ENCODE measurements at regions not wholly inside any gene's neighbourhood (a gene's known extent, or its start where the extent isn't known, plus 50 kb on each side); places are given as distances from the start of the nearest gene placed in this dataset.
A peak's percentile ranks its signal among the peaks of the same experiment; 100 is the strongest.

DNA sequence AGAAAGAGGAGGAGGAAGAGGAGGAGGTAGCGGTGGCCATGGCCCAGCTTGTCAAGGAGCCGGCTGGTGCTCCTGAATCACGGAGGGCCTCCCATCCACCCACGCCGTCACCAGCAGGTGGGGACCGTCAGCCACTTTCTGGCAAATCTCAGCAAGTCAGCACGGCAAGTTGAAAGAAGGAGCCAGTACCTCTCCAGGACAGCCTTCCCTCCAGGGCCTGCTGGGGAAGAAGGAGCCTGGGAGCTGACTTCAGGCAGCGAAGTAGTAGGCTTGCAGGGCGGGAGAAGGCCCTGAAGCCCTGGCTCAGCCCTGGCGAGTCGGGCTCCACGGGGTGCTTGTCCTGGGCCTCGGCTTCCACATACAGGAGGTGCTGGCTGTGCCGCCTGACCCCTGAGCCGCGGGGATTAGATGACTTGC, 99.2 kb upstream of the TRPM1 start:
- Histone ChIP-seq H3K4me3 (no peak overlapping the region), H3K9me3 (no peaks in the 10 kb centered on the region), H3K36me3 (no peaks in the 10 kb centered on the region), H3K27me3 (no peaks in the 10 kb centered on the region), H3K27ac (no peak overlapping the region), H3K4me1 (peaks cover 0 to 7% (median 0%) of the 10 kb centered on the region in 4 donors)
- no peak for TF ChIP-seq POLR2AphosphoS5 (IDR thresholded peaks at IDR 0.05)
- TF ChIP-seq, protein P1, sequence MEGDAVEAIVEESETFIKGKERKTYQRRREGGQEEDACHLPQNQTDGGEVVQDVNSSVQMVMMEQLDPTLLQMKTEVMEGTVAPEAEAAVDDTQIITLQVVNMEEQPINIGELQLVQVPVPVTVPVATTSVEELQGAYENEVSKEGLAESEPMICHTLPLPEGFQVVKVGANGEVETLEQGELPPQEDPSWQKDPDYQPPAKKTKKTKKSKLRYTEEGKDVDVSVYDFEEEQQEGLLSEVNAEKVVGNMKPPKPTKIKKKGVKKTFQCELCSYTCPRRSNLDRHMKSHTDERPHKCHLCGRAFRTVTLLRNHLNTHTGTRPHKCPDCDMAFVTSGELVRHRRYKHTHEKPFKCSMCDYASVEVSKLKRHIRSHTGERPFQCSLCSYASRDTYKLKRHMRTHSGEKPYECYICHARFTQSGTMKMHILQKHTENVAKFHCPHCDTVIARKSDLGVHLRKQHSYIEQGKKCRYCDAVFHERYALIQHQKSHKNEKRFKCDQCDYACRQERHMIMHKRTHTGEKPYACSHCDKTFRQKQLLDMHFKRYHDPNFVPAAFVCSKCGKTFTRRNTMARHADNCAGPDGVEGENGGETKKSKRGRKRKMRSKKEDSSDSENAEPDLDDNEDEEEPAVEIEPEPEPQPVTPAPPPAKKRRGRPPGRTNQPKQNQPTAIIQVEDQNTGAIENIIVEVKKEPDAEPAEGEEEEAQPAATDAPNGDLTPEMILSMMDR (IDR thresholded peaks at IDR 0.05) = peak; percentile 28 to 70 (median 48)
- peak; percentile 72 for DNase-seq
- in situ Hi-C loops (cut with MboI; ENCODE audit: low pct_ligation_motif_present in 1 of 4, low pct_unique_long_range_greater_than_20kb in 1 of 4, low sequenced_read_pairs in 3 of 4) (loop anchor here in 3 of 4 donors (5.0 to 25.0 kb wide), 5 partner anchors 112 to 294 kb away; no protein-coding TSS in a partner anchor), intact Hi-C loops (cut with DNase I; ENCODE audit: low total_unique reads) (no loop called here)
- 68% methylated on average over 16 of the region's 16 CpGs; no CpG with 5 or more reads in 1 of the 2 donors for WGBS, 2 donors (ENCODE audit: low coverage in 1 of 2)

GRCh38 chr15:31202953-31203352, 101.4 kb upstream of the TRPM1 start:
- WGBS, 2 donors (ENCODE audit: low coverage in 1 of 2) = 48% methylated on average over 8 of the region's 8 CpGs; no CpG with 5 or more reads in 1 of the 2 donors
- Histone ChIP-seq H3K36me3 (no peaks in the 10 kb centered on the region), H3K27ac (no peak overlapping the region), H3K4me1 (peaks cover 0 to 7% (median 0%) of the 10 kb centered on the region in 4 donors), H3K9me3 (no peaks in the 10 kb centered on the region), H3K27me3 (no peaks in the 10 kb centered on the region), H3K4me3 (no peak overlapping the region)
- DNase-seq = no peak
- intact Hi-C loops (cut with DNase I; ENCODE audit: low total_unique reads) (no loop called here), in situ Hi-C loops (cut with MboI; ENCODE audit: low pct_ligation_motif_present in 1 of 4, low pct_unique_long_range_greater_than_20kb in 1 of 4, low sequenced_read_pairs in 3 of 4) (loop anchor here in 3 of 4 donors (5.0 to 25.0 kb wide), 5 partner anchors 109 to 292 kb away; no protein-coding TSS in a partner anchor)
- no peak for TF ChIP-seq EP300 (IDR thresholded peaks at IDR 0.05; ENCODE audit: low read depth)
- no peak for TF ChIP-seq POLR2A (IDR thresholded peaks at IDR 0.05)
- TF ChIP-seq POLR2AphosphoS5 (IDR thresholded peaks at IDR 0.05) = no peak
- TF ChIP-seq, protein P1 (IDR thresholded peaks at IDR 0.05) = no peak

GRCh38 chr15:31203999-31204398, 102.5 kb upstream of the TRPM1 start:
- Histone ChIP-seq H3K4me1 (peaks cover 0 to 12% (median 0%) of the 10 kb centered on the region in 4 donors), H3K4me3 (no peak overlapping the region), H3K36me3 (no peaks in the 10 kb centered on the region), H3K27me3 (no peaks in the 10 kb centered on the region), H3K27ac (no peak overlapping the region), H3K9me3 (no peaks in the 10 kb centered on the region)
- intact Hi-C loops (cut with DNase I; ENCODE audit: low total_unique reads) = no loop called here
- WGBS, 2 donors (ENCODE audit: low coverage in 1 of 2) = 79 to 80% methylated on average over 3 to 8 of the region's 8 CpGs
- no peak for DNase-seq
- TF ChIP-seq EP300 (IDR thresholded peaks at IDR 0.05; ENCODE audit: low read depth) (no peak), POLR2A (IDR thresholded peaks at IDR 0.05) (no peak), POLR2AphosphoS5 (IDR thresholded peaks at IDR 0.05) (no peak)
- TF ChIP-seq, protein P1 (IDR thresholded peaks at IDR 0.05) = no peak
- in situ Hi-C loops (cut with MboI; ENCODE audit: low pct_ligation_motif_present in 1 of 4, low pct_unique_long_range_greater_than_20kb in 1 of 4, low sequenced_read_pairs in 3 of 4) = loop anchor here in 3 of 4 donors (5.0 to 25.0 kb wide), 5 partner anchors 108 to 291 kb away; no protein-coding TSS in a partner anchor

GRCh38 chr15:31206386-31207181, 105.1 kb upstream of the TRPM1 start:
- intact Hi-C loops (cut with DNase I; ENCODE audit: low total_unique reads) (no loop called here), in situ Hi-C loops (cut with MboI; ENCODE audit: low pct_ligation_motif_present in 1 of 4, low pct_unique_long_range_greater_than_20kb in 1 of 4, low sequenced_read_pairs in 3 of 4) (loop anchor here in 3 of 4 donors (10.0 to 25.0 kb wide), 4 partner anchors 106 to 288 kb away; no protein-coding TSS in a partner anchor)
- H3K9me3 ChIP-seq = no peaks in the 10 kb centered on the region
- H3K4me3 ChIP-seq = no peak overlapping the region
- TF ChIP-seq POLR2A (IDR thresholded peaks at IDR 0.05) = no peak
- WGBS, 2 donors (ENCODE audit: low coverage in 1 of 2) = 57 to 81% methylated on average over 1 to 11 of the region's 14 CpGs
- no peaks in the 10 kb centered on the region for H3K27me3 ChIP-seq
- no peak overlapping the region for H3K27ac ChIP-seq
- peaks cover 0 to 12% (median 0%) of the 10 kb centered on the region in 4 donors for H3K4me1 ChIP-seq
- DNase-seq = no peak
- H3K36me3 ChIP-seq = no peaks in the 10 kb centered on the region

Measured in transverse colon (tissue), 4 donors.